Osteoblast (primary cell): ENCODE measurements at regions not wholly inside any gene's neighbourhood (a gene's known extent, or its start where the extent isn't known, plus 50 kb on each side); places are given as distances from the start of the nearest gene placed in this dataset.
A peak's percentile ranks its signal among the peaks of the same experiment; 100 is the strongest.
"Not testable (repeated sequence)": the region's sequence is repeated elsewhere in the genome, so short reads cannot be mapped to it uniquely, and the experiment has no call there.

Experiments used
- DNase-seq: peaks from one replicate; pipeline ENCODE4 v3.0.0; 2011; ENCODE audit warnings: low spot score, mixed read lengths; ENCODE audit not compliant: insufficient read length; ENCODE audit errors: missing footprints
- H2AFZ ChIP-seq: 2 replicates; pipeline ENCODE4 v1.6.0; 2011; ENCODE audit warnings: mild to moderate bottlenecking, low read length
- H3K27ac ChIP-seq: 2 replicates; pipeline ENCODE4 v1.5.1; 2011; ENCODE audit warnings: mild to moderate bottlenecking, low read depth, low read length, moderate library complexity
- H3K27me3 ChIP-seq: 2 replicates; pipeline ENCODE4 v1.6.0; 2012; ENCODE audit warnings: mild to moderate bottlenecking, control low read depth, inconsistent platforms, low read length, moderate library complexity; ENCODE audit not compliant: insufficient read depth
- H3K36me3 ChIP-seq: 2 replicates; pipeline ENCODE4 v1.5.1; 2011; ENCODE audit warnings: mild to moderate bottlenecking, low read length, control low read depth, moderate library complexity; ENCODE audit not compliant: insufficient read depth
- H3K4me1 ChIP-seq: 2 replicates; pipeline ENCODE4 v1.5.1; 2011; ENCODE audit warnings: mild to moderate bottlenecking, low read length, control low read depth, moderate library complexity; ENCODE audit not compliant: insufficient read depth
- H3K4me2 ChIP-seq: 2 replicates; pipeline ENCODE4 v1.6.0; 2011; ENCODE audit warnings: mild to moderate bottlenecking, low read length; ENCODE audit not compliant: insufficient read depth
- H3K4me3 ChIP-seq: fragments of 200-600 bp; sonication (generic); 3 replicates; pipeline ENCODE4 v1.5.1; 2012; ENCODE audit warnings: mild to moderate bottlenecking, low read length, inconsistent platforms; ENCODE audit not compliant: insufficient read depth
- H3K79me2 ChIP-seq: 2 replicates; pipeline ENCODE4 v1.6.0; 2012; ENCODE audit warnings: mild to moderate bottlenecking, low read length, control low read depth, inconsistent platforms; ENCODE audit not compliant: insufficient read depth
- H3K9me3 ChIP-seq: 2 replicates; pipeline ENCODE4 v1.5.1; 2011; ENCODE audit warnings: low read depth, low read length, control low read depth
- H4K20me1 ChIP-seq: 2 replicates; pipeline ENCODE4 v1.6.0; 2012; ENCODE audit warnings: mild to moderate bottlenecking, low read length, control low read depth; ENCODE audit not compliant: insufficient read depth
- CTCF ChIP-seq: IDR thresholded peaks from 2 replicates; pipeline ENCODE4 v1.5.1; 2011; ENCODE audit warnings: mild to moderate bottlenecking, low read depth, low read length, moderate library complexity; ENCODE audit errors: extremely low read depth

- Histone ChIP-seq H3K27me3 (no peaks in the 10 kb centered on the region), H2AFZ (peak overlapping the region; percentile 2)
Measured at GRCh38 chr17:13099089-13099735, 81.4 kb upstream of the ELAC2 start.

DNA sequence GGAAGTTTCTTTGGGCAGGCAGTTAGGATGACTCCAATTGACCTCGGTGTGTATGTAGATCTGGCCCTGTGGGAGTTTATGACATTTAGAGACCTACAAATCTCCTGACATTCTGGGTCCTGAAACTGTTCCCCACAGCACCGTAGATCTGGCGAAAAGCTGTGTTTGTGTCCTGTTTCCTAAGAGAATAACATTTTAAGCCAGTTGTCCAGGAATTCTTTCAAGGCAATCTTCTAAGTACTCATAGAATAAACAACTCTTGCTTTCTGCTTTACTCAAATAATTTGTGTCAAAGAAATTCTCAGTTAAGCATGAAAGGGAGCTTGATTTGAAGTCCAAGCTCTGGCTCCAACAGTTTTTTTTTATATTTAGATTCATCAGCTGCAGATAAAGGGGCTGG is 78.5 kb upstream of the ELAC2 start:
- peak overlapping the region; percentile 3 for H2AFZ ChIP-seq
- no peak for TF ChIP-seq CTCF
- H3K4me1 ChIP-seq, result no peaks in the 10 kb centered on the region
- DNase-seq, result no peak
- H3K36me3 ChIP-seq, result no peaks in the 10 kb centered on the region
- H3K9me3 ChIP-seq, result no peaks in the 10 kb centered on the region
- H4K20me1 ChIP-seq, result no peaks in the 10 kb centered on the region
- H3K27me3 ChIP-seq, result peaks cover 4% of the 10 kb centered on the region
- H3K27ac ChIP-seq, result no peak overlapping the region
- H3K4me3 ChIP-seq, result no peak overlapping the region
- no peak overlapping the region for H3K4me2 ChIP-seq
- H3K79me2 ChIP-seq, result no peaks in the 10 kb centered on the region

More at GRCh38 chr17:13099089-13099735, 81.4 kb upstream of the ELAC2 start:
- Histone ChIP-seq H3K27ac (no peak overlapping the region), H3K36me3 (no peaks in the 10 kb centered on the region), H3K79me2 (no peaks in the 10 kb centered on the region), H3K4me3 (no peak overlapping the region), H3K4me2 (no peak overlapping the region), H3K9me3 (no peaks in the 10 kb centered on the region), H4K20me1 (no peaks in the 10 kb centered on the region), H3K4me1 (no peaks in the 10 kb centered on the region)
- TF ChIP-seq CTCF, result no peak
- DNase-seq, result peak; percentile 10

DNA sequence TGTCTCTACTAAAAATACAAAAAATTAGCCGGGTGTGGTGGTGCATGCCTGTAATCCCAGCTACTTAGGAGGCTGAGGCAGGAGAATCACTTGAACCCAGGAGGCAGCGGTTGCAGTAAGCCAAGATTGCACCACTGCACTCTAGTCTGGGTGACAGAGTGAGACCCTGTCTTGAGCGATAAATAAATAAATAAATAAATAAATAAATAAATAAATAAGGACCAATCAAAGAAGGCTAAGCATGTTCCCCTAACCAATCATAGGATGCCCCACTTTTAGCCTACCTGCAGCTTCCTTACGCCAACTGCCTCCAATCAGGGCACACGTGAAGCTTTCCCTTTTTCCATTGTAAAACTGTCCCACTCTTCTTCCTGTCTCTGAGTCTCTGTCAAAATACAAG is 74.2 kb upstream of the ELAC2 start:
- not testable (repeated sequence) for H3K27ac ChIP-seq, H4K20me1 ChIP-seq, DNase-seq, H2AFZ ChIP-seq, H3K4me1 ChIP-seq, H3K27me3 ChIP-seq, H3K36me3 ChIP-seq, H3K4me3 ChIP-seq, H3K4me2 ChIP-seq, H3K9me3 ChIP-seq, H3K79me2 ChIP-seq

GRCh38 chr17:13088666-13089065 is 70.8 kb upstream of the ELAC2 start:
- Histone ChIP-seq H3K4me3 (no peak overlapping the region), H3K27me3 (peaks cover 9% of the 10 kb centered on the region), H4K20me1 (no peaks in the 10 kb centered on the region), H3K36me3 (no peaks in the 10 kb centered on the region), H3K4me2 (no peak overlapping the region), H3K27ac (no peak overlapping the region), H3K79me2 (no peaks in the 10 kb centered on the region), H2AFZ (no peak overlapping the region), H3K9me3 (no peaks in the 10 kb centered on the region), H3K4me1 (no peaks in the 10 kb centered on the region)
- no peak for DNase-seq
- no peak for TF ChIP-seq CTCF
